OCI-LY3 (cell line): ENCODE measurements at regions not wholly inside any gene's neighbourhood (a gene's known extent, or its start where the extent isn't known, plus 50 kb on each side); places are given as distances from the start of the nearest gene placed in this dataset.

Experiments used
- H2AFZ ChIP-seq: fragments of 200-600, 300-600 bp; shearing (Covaris generic); 2 replicates; pipeline ENCODE4 v1.6.0; 2014; ENCODE audit warnings: antibody characterized with exemption, low read depth, low read length
- H3K27ac ChIP-seq: fragments of 200-600, 300-600 bp; sonication (generic); 2 replicates; pipeline ENCODE4 v1.5.1; 2014; ENCODE audit warnings: mild to moderate bottlenecking, low read length, moderate library complexity, mixed read lengths
- H3K27me3 ChIP-seq: fragments of 200-600, 300-600 bp; sonication (generic); 2 replicates; pipeline ENCODE4 v1.6.1; 2014; ENCODE audit warnings: low read depth, low read length, mixed read lengths
- H3K36me3 ChIP-seq: fragments of 200-600, 300-600 bp; sonication (generic); replicated peaks from 2 replicates; pipeline ENCODE3; 2014; ENCODE audit warnings: low read depth, low read length, mixed read lengths
- H3K4me1 ChIP-seq: fragments of 300-600, 200-600 bp; sonication (generic); 2 replicates; pipeline ENCODE4 v1.6.1; 2014; ENCODE audit warnings: low read length, mixed read lengths
- H3K4me2 ChIP-seq: fragments of 200-600, 300-600 bp; sonication (generic); 2 replicates; pipeline ENCODE4 v1.6.1; 2014; ENCODE audit warnings: low read length, mixed read lengths
- H3K4me3 ChIP-seq: fragments of 300-600, 200-600 bp; sonication (generic); 2 replicates; pipeline ENCODE4 v1.5.1; 2014; ENCODE audit warnings: antibody characterized with exemption, mild to moderate bottlenecking, low read length, moderate library complexity
- H3K79me2 ChIP-seq: fragments of 300-600, 200-600 bp; shearing (Covaris generic); 2 replicates; pipeline ENCODE4 v1.6.1; 2014; ENCODE audit warnings: mild to moderate bottlenecking, low read length, mixed read lengths
- H3K9ac ChIP-seq: fragments of 300-600, 200-600 bp; shearing (Covaris generic); 2 replicates; pipeline ENCODE4 v1.6.0; 2014; ENCODE audit warnings: mild to moderate bottlenecking, low read length, moderate library complexity
- H3K9me3 ChIP-seq: fragments of 200-600, 300-600 bp; shearing (Covaris generic); 2 replicates; pipeline ENCODE4 v1.6.1; 2014; ENCODE audit warnings: low read length, mixed read lengths; ENCODE audit not compliant: insufficient read depth
- H4K20me1 ChIP-seq: fragments of 200-600, 300-600 bp; sonication (generic); 2 replicates; pipeline ENCODE4 v1.6.1; 2016; ENCODE audit warnings: low read length, mixed read lengths; ENCODE audit not compliant: insufficient read depth
- EZH2phosphoT487 ChIP-seq: fragments of 200-600 bp; shearing (Covaris generic); IDR thresholded peaks from 2 replicates; pipeline ENCODE4 v1.6.1; 2018; ENCODE audit warnings: antibody characterized with exemption, mixed run types, low read depth
- TF ChIP-seq, protein P1 (sequence below): fragments of 200-600, 300-600 bp; sonication (generic); IDR thresholded peaks from 2 replicates; pipeline ENCODE4 v1.5.1; 2014; ENCODE audit warnings: antibody characterized with exemption, low read length, low read depth

DNA sequence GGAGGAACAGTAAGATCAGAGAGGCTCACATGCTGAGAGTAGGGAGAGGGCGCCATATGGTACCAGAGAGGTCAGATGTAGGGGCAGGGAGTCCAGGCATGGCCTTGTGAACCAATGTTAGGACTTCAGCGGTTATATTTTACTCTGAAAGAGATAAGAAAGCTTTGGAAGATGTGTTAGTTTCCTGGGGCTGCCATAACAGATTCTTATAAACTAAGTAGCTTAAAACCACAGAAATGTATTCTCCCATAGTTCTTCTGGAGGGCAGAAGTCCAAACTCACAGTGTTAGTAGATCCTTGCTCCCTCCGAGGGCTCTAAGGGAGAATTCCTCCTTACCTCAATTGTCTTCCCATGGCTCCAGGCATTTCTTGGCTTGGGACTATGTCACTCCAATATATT, 502.5 kb upstream of the ADGRL2 start:
- Histone ChIP-seq H3K27me3 (no peaks in the 10 kb centered on the region), H3K9ac (no peak overlapping the region), H3K79me2 (no peaks in the 10 kb centered on the region), H3K27ac (no peak overlapping the region), H4K20me1 (no peaks in the 10 kb centered on the region), H3K36me3 (no peaks in the 10 kb centered on the region), H3K9me3 (no peaks in the 10 kb centered on the region), H3K4me2 (no peak overlapping the region), H3K4me1 (no peaks in the 10 kb centered on the region), H2AFZ (no peak overlapping the region), H3K4me3 (no peak overlapping the region)
- TF ChIP-seq, protein P1, sequence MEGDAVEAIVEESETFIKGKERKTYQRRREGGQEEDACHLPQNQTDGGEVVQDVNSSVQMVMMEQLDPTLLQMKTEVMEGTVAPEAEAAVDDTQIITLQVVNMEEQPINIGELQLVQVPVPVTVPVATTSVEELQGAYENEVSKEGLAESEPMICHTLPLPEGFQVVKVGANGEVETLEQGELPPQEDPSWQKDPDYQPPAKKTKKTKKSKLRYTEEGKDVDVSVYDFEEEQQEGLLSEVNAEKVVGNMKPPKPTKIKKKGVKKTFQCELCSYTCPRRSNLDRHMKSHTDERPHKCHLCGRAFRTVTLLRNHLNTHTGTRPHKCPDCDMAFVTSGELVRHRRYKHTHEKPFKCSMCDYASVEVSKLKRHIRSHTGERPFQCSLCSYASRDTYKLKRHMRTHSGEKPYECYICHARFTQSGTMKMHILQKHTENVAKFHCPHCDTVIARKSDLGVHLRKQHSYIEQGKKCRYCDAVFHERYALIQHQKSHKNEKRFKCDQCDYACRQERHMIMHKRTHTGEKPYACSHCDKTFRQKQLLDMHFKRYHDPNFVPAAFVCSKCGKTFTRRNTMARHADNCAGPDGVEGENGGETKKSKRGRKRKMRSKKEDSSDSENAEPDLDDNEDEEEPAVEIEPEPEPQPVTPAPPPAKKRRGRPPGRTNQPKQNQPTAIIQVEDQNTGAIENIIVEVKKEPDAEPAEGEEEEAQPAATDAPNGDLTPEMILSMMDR = no peak
- no peak for TF ChIP-seq EZH2phosphoT487

DNA sequence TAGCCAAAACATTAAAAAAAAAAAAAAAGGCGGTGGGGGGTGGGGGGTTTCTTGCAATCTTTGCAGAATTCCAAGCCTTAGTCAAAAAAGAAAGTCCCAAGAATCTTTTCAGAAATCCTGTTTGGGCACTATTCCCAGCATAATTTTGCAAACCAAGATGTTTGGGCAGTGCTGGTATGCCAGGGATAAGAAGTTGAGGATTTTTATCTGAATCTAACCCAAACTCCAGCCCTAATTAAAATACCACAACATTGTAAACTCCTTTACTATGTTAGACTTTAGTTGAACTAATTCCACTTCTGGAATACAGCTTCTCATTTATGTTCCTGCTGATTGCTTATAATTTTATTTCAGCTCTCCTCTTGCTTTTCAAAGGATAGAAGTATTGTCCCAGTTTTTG, 504.1 kb upstream of the ADGRL2 start:
- H3K9ac ChIP-seq = no peak overlapping the region
- no peaks in the 10 kb centered on the region for H4K20me1 ChIP-seq
- H3K4me1 ChIP-seq = no peaks in the 10 kb centered on the region
- H3K4me2 ChIP-seq = no peak overlapping the region
- H3K27me3 ChIP-seq = no peaks in the 10 kb centered on the region
- no peak overlapping the region for H2AFZ ChIP-seq
- H3K79me2 ChIP-seq = no peaks in the 10 kb centered on the region
- TF ChIP-seq, protein P1 = no peak
- TF ChIP-seq EZH2phosphoT487 = no peak
- H3K27ac ChIP-seq = no peak overlapping the region
- no peaks in the 10 kb centered on the region for H3K36me3 ChIP-seq
- no peaks in the 10 kb centered on the region for H3K9me3 ChIP-seq
- no peak overlapping the region for H3K4me3 ChIP-seq

DNA sequence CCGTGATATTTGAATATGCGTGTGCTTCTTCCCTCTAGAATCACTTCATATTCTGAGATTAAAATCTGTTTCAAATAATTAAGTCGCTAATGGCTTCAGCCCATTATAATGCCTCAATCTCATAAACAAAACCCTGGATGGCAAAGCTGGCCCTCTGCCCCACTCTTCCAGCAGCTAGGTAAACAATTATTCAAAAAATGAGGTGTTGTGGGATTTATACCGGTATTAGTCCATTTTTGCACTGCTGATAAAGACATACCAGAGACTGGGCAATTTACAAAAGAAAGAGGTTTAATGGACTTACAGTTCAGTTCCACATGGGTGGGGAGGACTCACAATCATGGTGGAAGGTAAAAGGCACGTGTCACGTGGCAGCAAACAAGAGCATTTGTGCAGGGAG, 510.4 kb upstream of the ADGRL2 start:
- Histone ChIP-seq H2AFZ (no peak overlapping the region), H3K9me3 (no peaks in the 10 kb centered on the region), H3K4me3 (no peak overlapping the region), H3K36me3 (no peaks in the 10 kb centered on the region), H3K79me2 (no peaks in the 10 kb centered on the region), H3K9ac (no peak overlapping the region), H3K4me2 (no peak overlapping the region), H3K27ac (no peak overlapping the region), H3K27me3 (no peaks in the 10 kb centered on the region), H3K4me1 (no peaks in the 10 kb centered on the region), H4K20me1 (no peaks in the 10 kb centered on the region)
- TF ChIP-seq, protein P1 = no peak
- TF ChIP-seq EZH2phosphoT487 = no peak

DNA sequence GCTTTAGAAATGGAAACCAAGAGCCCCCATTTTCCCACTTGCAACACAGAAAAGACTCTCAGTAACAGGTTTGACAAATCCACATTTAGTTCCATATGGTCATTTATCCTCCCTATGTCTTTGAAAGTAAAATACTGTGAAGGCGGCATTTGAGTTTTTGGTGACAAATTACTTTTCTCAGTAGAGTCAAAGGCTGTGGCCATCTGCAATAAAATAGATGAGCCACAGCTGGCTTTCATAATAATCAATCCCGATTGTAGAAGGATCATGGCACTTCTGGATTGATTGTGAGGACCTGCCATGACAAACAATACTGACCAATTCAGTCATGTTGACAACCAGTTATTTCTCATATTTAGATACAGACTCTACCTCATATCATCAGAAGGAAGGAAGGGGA, 512.0 kb upstream of the ADGRL2 start:
- Histone ChIP-seq H3K4me2 (no peak overlapping the region), H3K4me1 (no peaks in the 10 kb centered on the region), H3K36me3 (no peaks in the 10 kb centered on the region), H3K9me3 (no peaks in the 10 kb centered on the region), H2AFZ (no peak overlapping the region), H3K27me3 (no peaks in the 10 kb centered on the region), H3K27ac (no peak overlapping the region), H4K20me1 (no peaks in the 10 kb centered on the region), H3K4me3 (no peak overlapping the region), H3K9ac (no peak overlapping the region), H3K79me2 (no peaks in the 10 kb centered on the region)
- TF ChIP-seq, protein P1 = no peak
- no peak for TF ChIP-seq EZH2phosphoT487
